Spleen (tissue), 7 donors: ENCODE measurements at regions not wholly inside any gene's neighbourhood (a gene's known extent, or its start where the extent isn't known, plus 50 kb on each side); places are given as distances from the start of the nearest gene placed in this dataset.

Experiments used
- CTCF ChIP-seq, 11 experiments: fragments of 200-600 bp in 7 of 11; fragments of 450-650 bp in 4 of 11; sonication (generic) in 4 of 11; IDR thresholded peaks in 8 of 11; conservative IDR thresholded peaks in 3 of 11; 1 replicate in 7 of 11; 2 replicates in 4 of 11; pipeline versions ENCODE4 v1.4.0 to v1.8.0; 2016 to 2021; ENCODE audit warnings: antibody characterized with exemption in 11 of 11, inconsistent platforms in 4 of 11, mild to moderate bottlenecking in 1 of 11
- POLR2A ChIP-seq, 3 donors: fragments of 450-650 bp; IDR thresholded peaks; one replicate each; pipeline ENCODE4 v1.5.1; 2017; ENCODE audit warnings: antibody characterized with exemption in 3 of 3, mild to moderate bottlenecking in 1 of 3
- POLR2AphosphoS5 ChIP-seq, 3 donors: sonication (generic); formaldehyde crosslinking; IDR thresholded peaks; one replicate each; pipeline ENCODE4 v1.5.1; 2017; ENCODE audit warnings: antibody characterized with exemption in 3 of 3
- donor health status: DM: no; HTN: no; CAD: no; lungs with moderate emphysema.
- donor health status: DM: no; HTN: no; CAD: no.
- donor health status: DM: no; HTN: no; CAD: no.

- no peak for TF ChIP-seq CTCF (IDR thresholded peaks at IDR 0.05 in 8 of 11, conservative IDR thresholded peaks at IDR 0.05 in 3 of 11)
- no peak for TF ChIP-seq POLR2A (IDR thresholded peaks at IDR 0.05)
- no peak for TF ChIP-seq POLR2AphosphoS5 (IDR thresholded peaks at IDR 0.05)
Observed at GRCh38 chr13:82681535-82681934, 1200.7 kb downstream of the SLITRK1 start.
